Gastroesophageal sphincter (tissue), 4 donors: ENCODE measurements at regions not wholly inside any gene's neighbourhood (a gene's known extent, or its start where the extent isn't known, plus 50 kb on each side); places are given as distances from the start of the nearest gene placed in this dataset.

Experiments
- ATAC-seq: fragments of 150-250 bp; one replicate; pipeline ENCODE4 v1.9.1; 2016; ENCODE audit warnings: mild to moderate bottlenecking, moderate library complexity
- H3K27ac ChIP-seq, 4 donors: fragments of 200-600 bp; sonication (generic) in 3 of 4; 1 replicate in 3 of 4; 2 replicates in 1 of 4; pipeline ENCODE4 v1.5.1; 2016 to 2019
- H3K27me3 ChIP-seq: fragments of 200-600 bp; sonication (generic); one replicate; pipeline ENCODE4 v1.5.1; 2019
- H3K36me3 ChIP-seq, 2 donors: fragments of 200-600 bp; sonication (generic); one replicate each; pipeline ENCODE4 v1.5.1; 2019; ENCODE audit warnings: control low read depth in 1 of 2
- H3K4me1 ChIP-seq, 3 donors: fragments of 200-600 bp; sonication (generic); 1 replicate in 2 of 3; 2 replicates in 1 of 3; pipeline ENCODE4 v1.5.1; 2016 to 2019; ENCODE audit warnings: control low read depth in 2 of 3
- H3K4me3 ChIP-seq, 2 donors: fragments of 200-600 bp; sonication (generic); one replicate each; pipeline ENCODE4 v1.5.1; 2019; ENCODE audit warnings: mild to moderate bottlenecking in 1 of 2, moderate library complexity in 1 of 2
- H3K9me3 ChIP-seq, 3 donors: fragments of 200-600 bp; sonication (generic); one replicate each; pipeline ENCODE4 v1.5.1; 2017 to 2019; ENCODE audit warnings: control low read depth in 2 of 3
- EP300 ChIP-seq: sonication (generic); formaldehyde crosslinking; IDR thresholded peaks from one replicate; pipeline ENCODE4 v1.6.1; 2017; ENCODE audit warnings: antibody characterized with exemption, mild to moderate bottlenecking
- POLR2A ChIP-seq, 2 donors: fragments of 450-650 bp; IDR thresholded peaks; one replicate each; pipeline ENCODE4 v1.6.1; 2017; ENCODE audit warnings: antibody characterized with exemption in 2 of 2, mild to moderate bottlenecking in 2 of 2, moderate library complexity in 1 of 2
- POLR2AphosphoS5 ChIP-seq: sonication (generic); formaldehyde crosslinking; IDR thresholded peaks from one replicate; pipeline ENCODE4 v1.6.1; 2017; ENCODE audit warnings: antibody characterized with exemption
- WGBS, 2 donors: methylation state at CpG; one replicate each; pipeline ENCODE4 v1.1.5; 2018; ENCODE audit warnings: low coverage in 1 of 2; 5-methylcytosine and 5-hydroxymethylcytosine counted together
- TF ChIP-seq, protein P1 (sequence below), 4 experiments: fragments of 200-600 bp in 2 of 4; fragments of 450-650 bp in 2 of 4; sonication (generic) in 1 of 4; IDR thresholded peaks; one replicate each; pipeline ENCODE4 v1.5.1; 2017 to 2019; ENCODE audit warnings: antibody characterized with exemption in 4 of 4, mild to moderate bottlenecking in 2 of 4, moderate library complexity in 2 of 4

DNA sequence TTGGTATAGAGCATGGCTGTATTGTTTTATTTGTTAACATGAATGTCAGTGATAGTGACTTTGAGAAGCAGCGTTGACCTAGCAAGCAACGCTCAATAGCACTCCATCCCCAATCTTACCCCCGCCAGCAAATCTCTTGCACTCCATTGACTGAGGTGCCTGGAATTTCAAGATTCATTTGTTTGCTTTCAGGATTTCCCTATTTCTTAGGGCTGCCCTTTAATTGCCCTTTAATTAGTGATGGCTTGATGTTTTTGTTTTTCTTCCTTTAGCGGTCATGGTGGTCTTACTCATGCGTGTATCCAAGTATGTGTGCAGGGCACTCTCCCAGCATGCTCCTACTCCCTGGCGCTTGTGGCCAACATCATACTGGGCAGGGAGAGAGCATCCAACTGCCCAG, 216.8 kb upstream of the TBL1XR1 start:
- no peaks in the 10 kb centered on the region for H3K36me3 ChIP-seq
- H3K9me3 ChIP-seq: no peaks in the 10 kb centered on the region
- TF ChIP-seq, protein P1, sequence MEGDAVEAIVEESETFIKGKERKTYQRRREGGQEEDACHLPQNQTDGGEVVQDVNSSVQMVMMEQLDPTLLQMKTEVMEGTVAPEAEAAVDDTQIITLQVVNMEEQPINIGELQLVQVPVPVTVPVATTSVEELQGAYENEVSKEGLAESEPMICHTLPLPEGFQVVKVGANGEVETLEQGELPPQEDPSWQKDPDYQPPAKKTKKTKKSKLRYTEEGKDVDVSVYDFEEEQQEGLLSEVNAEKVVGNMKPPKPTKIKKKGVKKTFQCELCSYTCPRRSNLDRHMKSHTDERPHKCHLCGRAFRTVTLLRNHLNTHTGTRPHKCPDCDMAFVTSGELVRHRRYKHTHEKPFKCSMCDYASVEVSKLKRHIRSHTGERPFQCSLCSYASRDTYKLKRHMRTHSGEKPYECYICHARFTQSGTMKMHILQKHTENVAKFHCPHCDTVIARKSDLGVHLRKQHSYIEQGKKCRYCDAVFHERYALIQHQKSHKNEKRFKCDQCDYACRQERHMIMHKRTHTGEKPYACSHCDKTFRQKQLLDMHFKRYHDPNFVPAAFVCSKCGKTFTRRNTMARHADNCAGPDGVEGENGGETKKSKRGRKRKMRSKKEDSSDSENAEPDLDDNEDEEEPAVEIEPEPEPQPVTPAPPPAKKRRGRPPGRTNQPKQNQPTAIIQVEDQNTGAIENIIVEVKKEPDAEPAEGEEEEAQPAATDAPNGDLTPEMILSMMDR (IDR thresholded peaks at IDR 0.05): no peak
- no peak for TF ChIP-seq POLR2A (IDR thresholded peaks at IDR 0.05)
- TF ChIP-seq EP300: no peak
- no peak for TF ChIP-seq POLR2AphosphoS5
- H3K4me1 ChIP-seq: no peaks in the 10 kb centered on the region
- no peak overlapping the region for H3K4me3 ChIP-seq
- no peak overlapping the region for H3K27ac ChIP-seq
- no peaks in the 10 kb centered on the region for H3K27me3 ChIP-seq
- WGBS, 2 donors: 97 to 100% methylated on average over 2 to 3 of the region's 6 CpGs
- no peak for ATAC-seq

DNA sequence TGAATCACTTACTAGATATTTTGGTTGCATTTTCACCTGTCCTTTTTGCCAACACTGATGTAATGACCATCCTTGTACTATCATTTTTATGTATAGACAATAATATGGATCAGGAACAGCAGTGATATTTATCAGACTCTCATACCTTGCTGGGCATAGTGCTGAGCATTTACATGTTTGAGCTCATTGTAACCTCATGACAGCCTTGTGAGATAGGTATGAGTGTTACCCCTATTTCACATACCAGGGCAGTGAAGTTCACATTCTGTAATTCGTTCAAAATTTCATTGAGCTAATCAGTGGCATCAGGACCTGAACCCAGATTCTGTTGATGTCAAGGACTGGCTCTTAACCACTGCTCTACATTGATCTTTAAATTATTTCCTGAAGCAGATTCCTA, 221.5 kb upstream of the TBL1XR1 start:
- Histone ChIP-seq H3K4me1 (peaks cover 0 to 6% (median 0%) of the 10 kb centered on the region in 3 donors), H3K4me3 (no peak overlapping the region), H3K36me3 (no peaks in the 10 kb centered on the region), H3K27ac (no peak overlapping the region), H3K9me3 (no peaks in the 10 kb centered on the region), H3K27me3 (no peaks in the 10 kb centered on the region)
- TF ChIP-seq, protein P1 (IDR thresholded peaks at IDR 0.05): no peak
- TF ChIP-seq EP300: no peak
- TF ChIP-seq POLR2AphosphoS5: no peak
- TF ChIP-seq POLR2A (IDR thresholded peaks at IDR 0.05): no peak
- WGBS, 2 donors: 71 to 75% methylated on average over 1 of the region's 1 CpG
- no peak for ATAC-seq

DNA sequence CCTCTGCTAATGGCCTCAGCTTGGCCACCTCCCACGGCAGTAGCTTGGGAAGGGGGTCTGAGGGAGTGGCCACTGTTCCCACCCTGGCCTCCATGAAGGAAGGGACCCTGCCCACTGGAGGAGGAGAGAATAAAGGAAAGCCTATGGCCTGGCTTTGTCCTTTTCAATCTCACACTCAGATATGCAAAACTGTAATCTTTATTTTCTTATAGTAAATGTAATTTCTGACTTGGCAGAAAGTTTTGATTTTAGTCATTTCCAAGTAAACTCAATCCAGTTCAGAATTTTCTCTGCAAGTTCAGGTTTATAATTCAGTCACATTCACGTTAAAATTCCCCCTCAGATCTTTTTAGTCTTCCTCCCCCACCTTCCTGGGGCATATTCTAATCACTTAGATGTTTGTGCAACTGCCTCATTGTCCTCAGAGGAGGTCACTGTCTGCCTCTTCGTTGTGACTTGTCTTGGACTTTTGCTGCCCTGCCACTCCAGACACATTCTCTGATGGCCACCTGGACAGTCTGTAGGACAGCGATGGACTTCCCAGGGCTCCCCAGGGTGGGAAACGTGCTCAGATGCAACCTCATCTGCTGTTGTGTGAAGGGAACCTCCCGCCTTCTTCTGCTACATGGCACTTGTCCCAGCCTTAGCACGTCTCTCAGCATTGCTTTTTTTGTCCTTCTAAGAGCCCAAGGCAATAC, 222.8 kb upstream of the TBL1XR1 start:
- ATAC-seq: no peak
- H3K9me3 ChIP-seq: no peaks in the 10 kb centered on the region
- H3K27me3 ChIP-seq: no peaks in the 10 kb centered on the region
- peaks cover 0 to 6% (median 0%) of the 10 kb centered on the region in 3 donors for H3K4me1 ChIP-seq
- H3K27ac ChIP-seq: no peak overlapping the region
- TF ChIP-seq, protein P1 (IDR thresholded peaks at IDR 0.05): no peak
- TF ChIP-seq POLR2AphosphoS5 (no peak), EP300 (no peak), POLR2A (IDR thresholded peaks at IDR 0.05) (no peak)
- no peaks in the 10 kb centered on the region for H3K36me3 ChIP-seq
- H3K4me3 ChIP-seq: no peak overlapping the region
- WGBS, 2 donors: 55 to 56% methylated on average over 6 to 7 of the region's 7 CpGs

DNA sequence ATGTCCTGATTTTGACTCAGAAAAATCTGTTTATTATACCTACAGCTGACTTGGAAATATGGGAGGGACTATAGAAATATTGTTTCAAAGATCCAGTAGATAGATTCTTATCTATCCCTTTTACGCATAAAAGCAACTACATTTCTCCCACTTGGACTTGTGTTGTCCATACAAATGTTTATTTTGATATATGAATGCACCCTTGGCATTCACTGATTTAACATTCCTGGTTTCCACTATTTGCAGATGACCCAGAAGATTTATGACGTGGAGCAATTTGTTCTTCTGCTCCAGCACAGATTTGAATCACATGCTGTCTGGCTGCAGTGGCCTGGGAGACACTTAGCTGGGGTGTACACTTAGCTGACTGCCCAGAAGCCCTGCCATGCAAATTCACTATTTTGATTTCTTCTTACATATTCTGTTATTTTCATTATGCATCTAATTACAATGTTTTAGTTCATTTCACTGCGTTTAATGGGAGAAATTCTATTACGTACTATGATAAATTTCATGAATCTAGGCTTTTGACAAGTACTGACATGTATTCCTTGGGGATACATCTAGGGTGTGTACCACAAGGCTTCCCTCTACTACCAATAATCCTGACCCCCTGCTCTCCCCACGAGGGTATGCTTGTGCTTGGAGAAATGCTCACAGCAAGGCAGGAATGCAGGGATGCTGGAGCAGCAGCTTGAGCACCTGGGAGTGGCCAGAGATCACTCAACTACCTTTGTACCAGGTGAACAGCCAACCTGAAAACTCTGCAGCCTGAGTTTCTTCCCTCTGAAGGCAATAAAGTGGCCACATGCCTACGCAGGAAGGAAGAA, 223.6 kb upstream of the TBL1XR1 start:
- Histone ChIP-seq H3K9me3 (no peaks in the 10 kb centered on the region), H3K4me1 (peaks cover 0 to 6% (median 0%) of the 10 kb centered on the region in 3 donors), H3K27ac (peak overlapping the region in 1 of 4 donors; percentile 9), H3K27me3 (no peaks in the 10 kb centered on the region), H3K36me3 (no peaks in the 10 kb centered on the region), H3K4me3 (no peak overlapping the region)
- no peak for ATAC-seq
- WGBS, 2 donors: 80 to 87% methylated on average over 4 of the region's 6 CpGs
- no peak for TF ChIP-seq POLR2A (IDR thresholded peaks at IDR 0.05)
- TF ChIP-seq, protein P1 (IDR thresholded peaks at IDR 0.05): no peak
- TF ChIP-seq POLR2AphosphoS5: no peak
- TF ChIP-seq EP300: no peak
